IMR-90 (cell line): ENCODE measurements at regions not wholly inside any gene's neighbourhood (a gene's known extent, or its start where the extent isn't known, plus 50 kb on each side); places are given as distances from the start of the nearest gene placed in this dataset.

Source experiments
- ATAC-seq: fragments of 200-7000 bp; cut with Tn5 transposase; 2 replicates; pipeline ENCODE4 v1.9.1; 2020; ENCODE audit warnings: low read depth, mild to moderate bottlenecking, moderate library complexity
- BruUV-seq: library from RNA; stranded (reverse); fragments of 400-500 nt; replicated peaks from 2 replicates; lab custom pipeline; 2021; lab: Mats Ljungman, UMichigan
- CTCF ChIA-PET: fragments of 300-600 bp; formaldehyde crosslinking; extraction: SDS; loops from one replicate; lab custom pipeline; 2021; ENCODE audit warnings: antibody characterized with exemption; lab: Yijun Ruan, JAX
- POLR2A ChIA-PET: fragments of 300-600 bp; sonication (Branson Sonifier 250); formaldehyde crosslinking; loops from one replicate; lab custom pipeline; 2022; ENCODE audit warnings: antibody characterized with exemption; ENCODE audit not compliant: unreplicated experiment; lab: Charles Lee
- DNase-seq: peaks from one replicate; pipeline ENCODE4 v3.0.0; 2013
- H2AFZ ChIP-seq: replicated peaks from 2 replicates; pipeline ENCODE3; 2013; ENCODE audit warnings: low read length, mild to moderate bottlenecking; ENCODE audit not compliant: poor library complexity
- H2AK5ac ChIP-seq: 2 replicates; pipeline ENCODE4 v1.6.1; 2013; ENCODE audit warnings: low read depth, low read length, inconsistent platforms
- H2AK9ac ChIP-seq: replicated peaks from 2 replicates; pipeline ENCODE3; 2013; ENCODE audit warnings: mild to moderate bottlenecking, low read depth, low read length, moderate library complexity; ENCODE audit not compliant: poor library complexity
- H2BK120ac ChIP-seq: 2 replicates; pipeline ENCODE4 v1.6.1; 2013; ENCODE audit warnings: low read depth, low read length, inconsistent platforms
- H2BK15ac ChIP-seq: 3 replicates; pipeline ENCODE4 v1.6.1; 2013; ENCODE audit warnings: low read depth, low read length, inconsistent platforms
- H2BK20ac ChIP-seq: 2 replicates; pipeline ENCODE4 v1.6.1; 2013; ENCODE audit warnings: low read depth, mild to moderate bottlenecking, inconsistent platforms, low read length, moderate library complexity
- H2BK5ac ChIP-seq: 2 replicates; pipeline ENCODE4 v1.6.1; 2013; ENCODE audit warnings: mild to moderate bottlenecking, low read depth, low read length, inconsistent platforms; ENCODE audit not compliant: poor library complexity, severe bottlenecking
- H3K14ac ChIP-seq: replicated peaks from 2 replicates; pipeline ENCODE4 v1.6.1; 2013; ENCODE audit warnings: low read depth, low read length, inconsistent platforms
- H3K18ac ChIP-seq: 2 replicates; pipeline ENCODE4 v1.6.1; 2013; ENCODE audit warnings: low read depth, low read length, control low read depth
- H3K23ac ChIP-seq: 2 replicates; pipeline ENCODE4 v1.6.1; 2013; ENCODE audit warnings: low read depth, low read length, inconsistent platforms
- H3K27ac ChIP-seq: 2 replicates; pipeline ENCODE4 v1.5.1; 2013; ENCODE audit warnings: mild to moderate bottlenecking, control low read depth, low read length; ENCODE audit not compliant: insufficient read depth
- H3K27me3 ChIP-seq: 2 replicates; pipeline ENCODE4 v1.6.1; 2013; ENCODE audit warnings: low read length; ENCODE audit not compliant: control insufficient read depth, insufficient read depth
- H3K36me3 ChIP-seq: 2 replicates; pipeline ENCODE4 v1.6.1; 2013; ENCODE audit warnings: low read length, mixed read lengths; ENCODE audit not compliant: control insufficient read depth, insufficient read depth
- H3K4ac ChIP-seq: 2 replicates; pipeline ENCODE4 v1.6.1; 2013; ENCODE audit warnings: low read depth, low read length, inconsistent platforms
- H3K4me1 ChIP-seq: 2 replicates; pipeline ENCODE4 v1.6.1; 2013; ENCODE audit warnings: low read length, mixed read lengths; ENCODE audit not compliant: control insufficient read depth, insufficient read depth
- H3K4me2 ChIP-seq: 2 replicates; pipeline ENCODE4 v1.6.1; 2013; ENCODE audit warnings: low read depth, mild to moderate bottlenecking, control low read depth, low read length, moderate library complexity
- H3K4me3 ChIP-seq: 2 replicates; pipeline ENCODE4 v1.5.1; 2013; ENCODE audit warnings: low read depth, mild to moderate bottlenecking, control low read depth, low read length, moderate library complexity; ENCODE audit not compliant: insufficient read depth
- H3K56ac ChIP-seq: 2 replicates; pipeline ENCODE4 v1.6.1; 2013; ENCODE audit warnings: low read length, inconsistent platforms; ENCODE audit not compliant: insufficient read depth; ENCODE audit errors: extremely low read depth
- H3K79me1 ChIP-seq, 2 experiments: 2 replicates each; pipeline ENCODE4 v1.6.1; 2013; ENCODE audit warnings: low read length in 2 of 2, inconsistent platforms in 1 of 2, low read depth in 1 of 2
- H3K9ac ChIP-seq: 2 replicates; pipeline ENCODE4 v1.6.1; 2013; ENCODE audit warnings: low read depth, low read length, control low read depth
- H3K9me1 ChIP-seq: 2 replicates; pipeline ENCODE4 v1.6.1; 2013; ENCODE audit warnings: low read length, inconsistent platforms; ENCODE audit not compliant: insufficient read depth
- H3K9me3 ChIP-seq: 2 replicates; pipeline ENCODE4 v1.6.1; 2013; ENCODE audit warnings: low read length; ENCODE audit not compliant: control insufficient read depth, insufficient read depth
- H4K20me1 ChIP-seq: 2 replicates; pipeline ENCODE4 v1.6.1; 2013; ENCODE audit warnings: low read length, inconsistent platforms; ENCODE audit not compliant: insufficient read depth
- H4K5ac ChIP-seq: 2 replicates; pipeline ENCODE4 v1.6.1; 2013; ENCODE audit warnings: mild to moderate bottlenecking, low read depth, low read length, control low read depth
- H4K8ac ChIP-seq, 2 experiments: 2 replicates each; pipeline ENCODE4 v1.6.1; 2013; ENCODE audit warnings: low read depth in 2 of 2, low read length in 2 of 2, control low read depth in 1 of 2, inconsistent platforms in 1 of 2
- H4K91ac ChIP-seq: 2 replicates; pipeline ENCODE4 v1.6.1; 2013; ENCODE audit warnings: low read depth, low read length, inconsistent platforms; ENCODE audit not compliant: insufficient read depth
- BHLHE40 ChIP-seq: fragments of 150-350 bp; IDR thresholded peaks from 2 replicates; pipeline ENCODE4 v1.6.1; 2016; ENCODE audit warnings: mild to moderate bottlenecking, low read depth, low read length
- CEBPB ChIP-seq: IDR thresholded peaks from 2 replicates; pipeline ENCODE4 v1.6.1; 2012; ENCODE audit warnings: low read depth, low read length, improper control_type of control experiment
- CHD1 ChIP-seq: IDR thresholded peaks from 2 replicates; pipeline ENCODE4 v1.6.1; 2012; ENCODE audit warnings: low read depth, low read length, improper control_type of control experiment
- FOS ChIP-seq: fragments of 150-350 bp; IDR thresholded peaks from 2 replicates; pipeline ENCODE4 v1.6.1; 2016; ENCODE audit warnings: low read depth, low read length
- MAFK ChIP-seq: IDR thresholded peaks from 2 replicates; pipeline ENCODE4 v1.6.1; 2012; ENCODE audit warnings: low read depth, low read length, improper control_type of control experiment
- MAZ ChIP-seq: IDR thresholded peaks from 2 replicates; pipeline ENCODE4 v1.6.1; 2012; ENCODE audit warnings: low read depth, mild to moderate bottlenecking, low read length, improper control_type of control experiment, moderate library complexity, borderline replicate concordance
- MXI1 ChIP-seq: IDR thresholded peaks from 2 replicates; pipeline ENCODE4 v1.6.1; 2012; ENCODE audit warnings: low read depth, mild to moderate bottlenecking, low read length, moderate library complexity, borderline replicate concordance
- NFE2L2 ChIP-seq: fragments of 150-350 bp; IDR thresholded peaks from 2 replicates; pipeline ENCODE4 v1.6.1; 2016; ENCODE audit warnings: low read depth, mild to moderate bottlenecking, low read length
- POLR2A ChIP-seq: IDR thresholded peaks from 2 replicates; pipeline ENCODE4 v1.6.1; 2012; ENCODE audit warnings: mild to moderate bottlenecking, low read depth, low read length
- RAD21 ChIP-seq: IDR thresholded peaks from 2 replicates; pipeline ENCODE4 v1.6.1; 2012; ENCODE audit warnings: low read length, improper control_type of control experiment
- RCOR1 ChIP-seq: IDR thresholded peaks from 2 replicates; pipeline ENCODE4 v1.6.1; 2012; ENCODE audit warnings: mild to moderate bottlenecking, low read length, improper control_type of control experiment; ENCODE audit not compliant: insufficient replicate concordance
- RFX5 ChIP-seq: IDR thresholded peaks from 2 replicates; pipeline ENCODE4 v1.8.0; 2012; ENCODE audit warnings: low read depth, mild to moderate bottlenecking, low read length, moderate library complexity
- WGBS, 2 experiments: methylation state at CpG; one replicate each; pipeline versions ENCODE4 v1.1.5 to v1.1.7; 2013; ENCODE audit warnings: missing lambda C conversion rate in 2 of 2; ENCODE audit not compliant: insufficient read length in 1 of 2; ENCODE audit errors: extremely low coverage in 2 of 2; 5-methylcytosine and 5-hydroxymethylcytosine counted together
- dilution Hi-C: fragments of 300-500 bp; cut with HindIII; formaldehyde crosslinking; loops from one replicate; pipeline ENCODE4 v1.14.3; 2018; ENCODE audit warnings: low sequenced_read_pairs; ENCODE audit not compliant: unreplicated experiment
- in situ Hi-C: fragments of 300-500 bp; cut with MboI; formaldehyde crosslinking; loops from 3 replicates; pipeline ENCODE4 v1.14.3; 2019; ENCODE audit warnings: low sequenced_read_pairs, inconsistent platforms, mixed read lengths
- intact Hi-C: fragments of 100-400 bp; cut with micrococcal nuclease; formaldehyde crosslinking; loops from 2 replicates; pipeline ENCODE4 v1.10.0; 2022
- TF ChIP-seq, protein P1 (sequence below): conservative IDR thresholded peaks from 2 replicates; pipeline ENCODE4 v1.5.1; 2012; ENCODE audit warnings: mild to moderate bottlenecking, low read depth, low read length, improper control_type of control experiment
- TF ChIP-seq, protein P2 (sequence below): fragments of 150-350 bp; IDR thresholded peaks from 2 replicates; pipeline ENCODE4 v1.6.1; 2017; ENCODE audit warnings: mild to moderate bottlenecking, antibody characterized with exemption, low read length, low read depth

GRCh38 chr5:52269859-52270258 lies 517.9 kb upstream of the ITGA1 start:
- H2BK5ac ChIP-seq = no peak overlapping the region
- BruUV-seq = no TSS peak
- CTCF ChIA-PET = interaction anchor here (0.5 to 0.7 kb wide), 3 partner anchors 28 to 281 kb away, joined by 3 to 6 read pairs (median 4); no protein-coding TSS in a partner anchor
- H3K18ac ChIP-seq = no peak overlapping the region
- no peaks in the 10 kb centered on the region for H3K4me1 ChIP-seq
- H2AK5ac ChIP-seq = no peak overlapping the region
- no peak overlapping the region for H2AK9ac ChIP-seq
- no peak overlapping the region for H4K91ac ChIP-seq
- H3K4ac ChIP-seq = no peak overlapping the region
- no peak for DNase-seq
- H2AFZ ChIP-seq = no peak overlapping the region
- TF ChIP-seq CEBPB (no peak), NFE2L2 (no peak), RCOR1 (no peak), RFX5 (no peak), BHLHE40 (no peak), MAZ (no peak), RAD21 (no peak), POLR2A (no peak), CHD1 (no peak), MXI1 (no peak), FOS (no peak), MAFK (no peak)
- TF ChIP-seq, protein P1, sequence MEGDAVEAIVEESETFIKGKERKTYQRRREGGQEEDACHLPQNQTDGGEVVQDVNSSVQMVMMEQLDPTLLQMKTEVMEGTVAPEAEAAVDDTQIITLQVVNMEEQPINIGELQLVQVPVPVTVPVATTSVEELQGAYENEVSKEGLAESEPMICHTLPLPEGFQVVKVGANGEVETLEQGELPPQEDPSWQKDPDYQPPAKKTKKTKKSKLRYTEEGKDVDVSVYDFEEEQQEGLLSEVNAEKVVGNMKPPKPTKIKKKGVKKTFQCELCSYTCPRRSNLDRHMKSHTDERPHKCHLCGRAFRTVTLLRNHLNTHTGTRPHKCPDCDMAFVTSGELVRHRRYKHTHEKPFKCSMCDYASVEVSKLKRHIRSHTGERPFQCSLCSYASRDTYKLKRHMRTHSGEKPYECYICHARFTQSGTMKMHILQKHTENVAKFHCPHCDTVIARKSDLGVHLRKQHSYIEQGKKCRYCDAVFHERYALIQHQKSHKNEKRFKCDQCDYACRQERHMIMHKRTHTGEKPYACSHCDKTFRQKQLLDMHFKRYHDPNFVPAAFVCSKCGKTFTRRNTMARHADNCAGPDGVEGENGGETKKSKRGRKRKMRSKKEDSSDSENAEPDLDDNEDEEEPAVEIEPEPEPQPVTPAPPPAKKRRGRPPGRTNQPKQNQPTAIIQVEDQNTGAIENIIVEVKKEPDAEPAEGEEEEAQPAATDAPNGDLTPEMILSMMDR = no peak
- TF ChIP-seq, protein P2, sequence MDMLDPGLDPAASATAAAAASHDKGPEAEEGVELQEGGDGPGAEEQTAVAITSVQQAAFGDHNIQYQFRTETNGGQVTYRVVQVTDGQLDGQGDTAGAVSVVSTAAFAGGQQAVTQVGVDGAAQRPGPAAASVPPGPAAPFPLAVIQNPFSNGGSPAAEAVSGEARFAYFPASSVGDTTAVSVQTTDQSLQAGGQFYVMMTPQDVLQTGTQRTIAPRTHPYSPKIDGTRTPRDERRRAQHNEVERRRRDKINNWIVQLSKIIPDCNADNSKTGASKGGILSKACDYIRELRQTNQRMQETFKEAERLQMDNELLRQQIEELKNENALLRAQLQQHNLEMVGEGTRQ = no peak
- no peak overlapping the region for H3K23ac ChIP-seq
- in situ Hi-C loops (no loop called here), dilution Hi-C loops (no loop called here), intact Hi-C loops (no loop called here)
- H3K9ac ChIP-seq = no peak overlapping the region
- no peak overlapping the region for H2BK15ac ChIP-seq
- no peaks in the 10 kb centered on the region for H3K9me1 ChIP-seq
- POLR2A ChIA-PET = no interaction called here
- H3K27ac ChIP-seq = no peak overlapping the region
- H2BK120ac ChIP-seq = no peak overlapping the region
- H3K27me3 ChIP-seq = no peaks in the 10 kb centered on the region
- no peaks in the 10 kb centered on the region for H4K20me1 ChIP-seq
- no CpG with 5 or more reads among the region's 4 CpGs for WGBS, 2 experiments
- no peak overlapping the region for H3K56ac ChIP-seq
- peak overlapping the region; percentile 26; the same call in 1 of the 2 replicates for H3K4me2 ChIP-seq
- H3K14ac ChIP-seq = no peak overlapping the region
- H4K8ac ChIP-seq = no peak overlapping the region
- peak overlapping the region; percentile 21; the same call in 1 of the 2 replicates for H3K4me3 ChIP-seq
- no peak overlapping the region for H2BK20ac ChIP-seq
- no peaks in the 10 kb centered on the region for H3K79me1 ChIP-seq
- no peak overlapping the region for H4K5ac ChIP-seq
- no peaks in the 10 kb centered on the region for H3K36me3 ChIP-seq
- no peak for ATAC-seq
- H3K9me3 ChIP-seq = no peaks in the 10 kb centered on the region
